T-cell (primary cell): ENCODE measurements at regions not wholly inside any gene's neighbourhood (a gene's known extent, or its start where the extent isn't known, plus 50 kb on each side); places are given as distances from the start of the nearest gene placed in this dataset.

Source experiments
- ATAC-seq, 4 experiments: fragments of 200-7000 bp in 3 of 4; fragments of 150-1000 bp in 1 of 4; cut with Tn5 transposase; replicated peaks in 1 of 4; 1 replicate in 3 of 4; 2 replicates in 1 of 4; pipeline ENCODE4 v1.10.0; 2021; ENCODE audit warnings: moderate library complexity in 3 of 4, mild to moderate bottlenecking in 2 of 4, moderate number of reproducible peaks in 1 of 4
- CTCF ChIA-PET, 2 donors: fragments of 300-600 bp; sonication (Branson Sonifier 250); formaldehyde crosslinking; loops; one replicate each; lab custom pipeline; 2022; ENCODE audit warnings: antibody characterized with exemption in 2 of 2; lab: Charles Lee
- POLR2A ChIA-PET, 2 donors: fragments of 300-600 bp; sonication (Branson Sonifier 250); formaldehyde crosslinking; loops; one replicate each; lab custom pipeline; 2022; ENCODE audit warnings: antibody characterized with exemption in 2 of 2; lab: Charles Lee
- DNase-seq, 35 experiments: peaks; one replicate each; pipeline versions ENCODE4 v3.0.0 to v3.0.0-alpha.2; 2013 to 2023
- H3K27ac ChIP-seq: one replicate; pipeline ENCODE4 v1.5.1; 2013; ENCODE audit warnings: low read length
- H3K27me3 ChIP-seq, 2 experiments: replicated peaks in 1 of 2; 1 replicate in 1 of 2; 2 replicates in 1 of 2; pipeline versions ENCODE4 v1.6.1 to v1.7.0; 2013; ENCODE audit warnings: low read length in 1 of 2, mixed read lengths in 1 of 2; ENCODE audit not compliant: control insufficient read depth in 2 of 2, insufficient read depth in 2 of 2; ENCODE audit errors: extremely low read depth in 1 of 2
- H3K36me3 ChIP-seq, 2 donors: 1 replicate in 1 of 2; 2 replicates in 1 of 2; pipeline versions ENCODE4 v1.6.1 to v1.7.0; 2013; ENCODE audit warnings: low read length in 1 of 2; ENCODE audit not compliant: control insufficient read depth in 2 of 2, insufficient read depth in 1 of 2; ENCODE audit errors: extremely low read depth in 1 of 2
- H3K4me1 ChIP-seq, 2 experiments: 1 replicate in 1 of 2; 2 replicates in 1 of 2; pipeline versions ENCODE4 v1.6.1 to v1.7.0; 2013; ENCODE audit warnings: low read length in 2 of 2, mixed read lengths in 1 of 2; ENCODE audit not compliant: insufficient read depth in 2 of 2, control insufficient read depth in 1 of 2; ENCODE audit errors: extremely low read depth in 1 of 2
- H3K4me3 ChIP-seq, 2 donors: 1 replicate in 1 of 2; 2 replicates in 1 of 2; pipeline versions ENCODE4 v1.5.1 to v1.7.0; 2013; ENCODE audit warnings: mild to moderate bottlenecking in 2 of 2, low read length in 1 of 2, moderate library complexity in 1 of 2; ENCODE audit not compliant: control insufficient read depth in 1 of 2; ENCODE audit errors: extremely low read depth in 1 of 2
- H3K9me3 ChIP-seq: 2 replicates; pipeline ENCODE4 v1.7.0; 2013
- H3K27ac Mint-ChIP-seq, 2 donors: one replicate each; pipeline ENCODE4 v1.8.0; 2020 to 2021; ENCODE audit warnings: mild to moderate bottlenecking in 2 of 2, mixed read lengths in 2 of 2
- H3K27me3 Mint-ChIP-seq, 2 donors: one replicate each; pipeline ENCODE4 v1.8.0; 2021 to 2022; ENCODE audit warnings: mixed read lengths in 2 of 2
- H3K36me3 Mint-ChIP-seq: one replicate; pipeline ENCODE4 v1.8.0; 2021; ENCODE audit warnings: mixed read lengths
- H3K4me1 Mint-ChIP-seq, 3 donors: one replicate each; pipeline ENCODE4 v1.8.0; 2020 to 2022; ENCODE audit warnings: mixed read lengths in 3 of 3, mild to moderate bottlenecking in 1 of 3
- H3K4me3 Mint-ChIP-seq, 3 donors: one replicate each; pipeline ENCODE4 v1.8.0; 2020 to 2022; ENCODE audit warnings: mild to moderate bottlenecking in 3 of 3, mixed read lengths in 3 of 3, moderate library complexity in 3 of 3
- H3K9me3 Mint-ChIP-seq, 3 donors: one replicate each; pipeline ENCODE4 v1.8.0; 2020 to 2022; ENCODE audit warnings: mixed read lengths in 3 of 3
- WGBS: methylation state at CpG from one replicate; pipeline ENCODE4 v1.1.5; 2013; ENCODE audit warnings: missing lambda C conversion rate; ENCODE audit not compliant: insufficient coverage; 5-methylcytosine and 5-hydroxymethylcytosine counted together

DNA sequence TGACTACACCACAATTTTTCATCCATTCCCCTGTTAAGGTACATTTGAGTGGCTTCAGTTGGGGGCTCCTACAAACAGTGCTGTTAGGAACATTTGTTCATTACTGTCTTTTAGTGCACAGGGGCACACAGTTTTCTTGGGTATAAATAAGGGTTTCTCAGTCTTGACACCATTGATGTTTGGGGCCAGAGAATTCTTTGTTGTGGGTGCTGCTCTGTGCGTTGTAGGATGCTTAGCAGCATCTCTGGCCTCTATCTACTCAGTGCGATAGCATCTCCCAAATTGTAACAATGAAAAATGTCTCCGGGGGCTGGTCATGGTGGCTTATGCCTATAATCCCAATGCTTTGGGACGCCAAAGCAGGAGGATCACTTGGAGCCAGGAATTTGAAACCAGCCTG is 153.0 kb upstream of the MYL2 start:
- peaks cover 20 to 40% (median 28%) of the 10 kb centered on the region in 3 donors for H3K4me1 Mint-ChIP-seq
- no peak overlapping the region for H3K27ac Mint-ChIP-seq
- CTCF ChIA-PET, result no interaction called here
- H3K36me3 Mint-ChIP-seq, result peaks cover 3% of the 10 kb centered on the region
- Histone ChIP-seq H3K27me3 (peaks cover 0 to 14% of the 10 kb centered on the region in 2 experiments), H3K4me3 (no peak overlapping the region), H3K4me1 (peaks cover 17 to 24% of the 10 kb centered on the region in 2 experiments), H3K36me3 (no peaks in the 10 kb centered on the region), H3K9me3 (no peaks in the 10 kb centered on the region), H3K27ac (no peak overlapping the region)
- ATAC-seq, result peak in 1 of 4 experiments; percentile 49
- no peaks in the 10 kb centered on the region for H3K9me3 Mint-ChIP-seq
- WGBS, result 60% methylated on average over 1 of the region's 4 CpGs
- peak overlapping the region in 1 of 3 donors; percentile 39 for H3K4me3 Mint-ChIP-seq
- H3K27me3 Mint-ChIP-seq, result peaks cover 0 to 4% of the 10 kb centered on the region in 2 donors
- POLR2A ChIA-PET, result no interaction called here
- DNase-seq, result no peak

- no peak for DNase-seq
- H3K27me3 ChIP-seq, result peaks cover 0 to 23% of the 10 kb centered on the region in 2 experiments
- ChIA-PET POLR2A (interaction anchor here in 1 of 2 donors (0.7 kb wide), 1 partner anchor 11 kb away, joined by 4 read pairs; no protein-coding TSS in a partner anchor), CTCF (interaction anchor here in 1 of 2 donors (0.5 kb wide), 1 partner anchor 324 kb away, joined by 4 read pairs; no protein-coding TSS in a partner anchor)
- Mint-ChIP-seq H3K36me3 (peaks cover 3% of the 10 kb centered on the region), H3K27ac (no peak overlapping the region), H3K9me3 (no peaks in the 10 kb centered on the region), H3K4me1 (peaks cover 26 to 42% (median 33%) of the 10 kb centered on the region in 3 donors), H3K27me3 (peaks cover 0 to 5% of the 10 kb centered on the region in 2 donors), H3K4me3 (no peak overlapping the region)
- H3K4me3 ChIP-seq, result no peak overlapping the region
- H3K4me1 ChIP-seq, result peaks cover 24 to 35% of the 10 kb centered on the region in 2 experiments
- no peaks in the 10 kb centered on the region for H3K36me3 ChIP-seq
- ATAC-seq, result no peak
- no peaks in the 10 kb centered on the region for H3K9me3 ChIP-seq
- no peak overlapping the region for H3K27ac ChIP-seq
These were observed 151.9 kb upstream of the MYL2 start for GRCh38 chr12:111072299-111072698.

DNA sequence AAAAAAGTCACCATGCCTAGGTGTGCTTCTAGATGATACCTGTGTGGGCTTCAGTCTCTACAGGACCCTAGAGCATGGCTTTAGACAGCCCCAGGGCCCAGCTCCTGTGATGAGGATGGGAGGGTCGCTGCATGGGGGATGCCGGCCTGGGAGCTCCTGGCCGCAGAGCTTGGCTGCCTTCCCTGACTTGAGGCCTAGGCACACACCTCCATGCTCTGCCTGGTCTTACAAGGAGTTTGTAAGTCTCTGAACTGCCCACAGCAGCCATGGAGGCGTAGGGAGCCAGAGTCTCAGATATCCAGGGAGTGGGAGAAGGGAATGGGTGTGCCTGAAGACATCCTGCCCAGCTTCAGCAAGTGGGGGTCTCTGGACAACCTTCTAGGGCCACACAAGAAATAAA is 149.5 kb upstream of the MYL2 start:
- ATAC-seq, result no peak
- CTCF ChIA-PET, result no interaction called here
- Mint-ChIP-seq H3K27ac (no peak overlapping the region), H3K27me3 (peaks cover 0 to 3% of the 10 kb centered on the region in 2 donors), H3K4me3 (no peak overlapping the region), H3K9me3 (no peaks in the 10 kb centered on the region), H3K4me1 (peaks cover 26 to 32% (median 29%) of the 10 kb centered on the region in 3 donors), H3K36me3 (peaks cover 3% of the 10 kb centered on the region)
- H3K36me3 ChIP-seq, result no peaks in the 10 kb centered on the region
- peaks cover 0 to 20% of the 10 kb centered on the region in 2 experiments for H3K27me3 ChIP-seq
- H3K9me3 ChIP-seq, result no peaks in the 10 kb centered on the region
- no peak for DNase-seq
- no peak overlapping the region for H3K4me3 ChIP-seq
- POLR2A ChIA-PET, result no interaction called here
- peaks cover 24 to 34% of the 10 kb centered on the region in 2 experiments for H3K4me1 ChIP-seq
- H3K27ac ChIP-seq, result no peak overlapping the region
- WGBS, result 100% methylated on average over 3 of the region's 4 CpGs

GRCh38 chr12:111068290-111068689 is 147.9 kb upstream of the MYL2 start:
- Histone ChIP-seq H3K27ac (no peak overlapping the region), H3K4me1 (peaks cover 12 to 21% of the 10 kb centered on the region in 2 experiments), H3K27me3 (peaks cover 0 to 16% of the 10 kb centered on the region in 2 experiments), H3K9me3 (no peaks in the 10 kb centered on the region), H3K36me3 (no peaks in the 10 kb centered on the region), H3K4me3 (peak overlapping the region in 1 of 2 donors; percentile 35)
- peak in 33 of 35 experiments; percentile 16 to 65 (median 41) for DNase-seq
- ChIA-PET CTCF (interaction anchor here in 1 of 2 donors (1.5 kb wide), 1 partner anchor 35 kb away, joined by 3 read pairs; no protein-coding TSS in a partner anchor), POLR2A (interaction anchor here in 1 of 2 donors (0.6 kb wide), 1 partner anchor 103 kb away, joined by 3 read pairs; no protein-coding TSS in a partner anchor)
- WGBS, result 42% methylated on average over 12 of the region's 15 CpGs
- Mint-ChIP-seq H3K27me3 (peaks cover 0 to 3% of the 10 kb centered on the region in 2 donors), H3K27ac (peak overlapping the region in 1 of 2 donors; percentile 71), H3K4me3 (peak overlapping the region; percentile 47 to 70 (median 48)), H3K36me3 (peaks cover 3% of the 10 kb centered on the region), H3K9me3 (no peaks in the 10 kb centered on the region), H3K4me1 (peaks cover 16 to 25% (median 22%) of the 10 kb centered on the region in 3 donors)
- ATAC-seq, result peak; percentile 67 to 97 (median 76)

- no peak overlapping the region for H3K4me3 ChIP-seq
- CTCF ChIA-PET, result no interaction called here
- WGBS, result 89% methylated on average over 2 of the region's 5 CpGs
- DNase-seq (no peak), ATAC-seq (no peak)
- H3K4me1 ChIP-seq, result peaks cover 12 to 21% of the 10 kb centered on the region in 2 experiments
- Mint-ChIP-seq H3K36me3 (peaks cover 3% of the 10 kb centered on the region), H3K9me3 (no peaks in the 10 kb centered on the region), H3K27ac (no peak overlapping the region), H3K4me3 (peak overlapping the region in 1 of 3 donors; percentile 70), H3K4me1 (peaks cover 13 to 21% (median 19%) of the 10 kb centered on the region in 3 donors), H3K27me3 (peaks cover 0 to 3% of the 10 kb centered on the region in 2 donors)
- POLR2A ChIA-PET, result no interaction called here
- H3K9me3 ChIP-seq, result no peaks in the 10 kb centered on the region
- H3K27me3 ChIP-seq, result peaks cover 0 to 14% of the 10 kb centered on the region in 2 experiments
- no peak overlapping the region for H3K27ac ChIP-seq
- H3K36me3 ChIP-seq, result no peaks in the 10 kb centered on the region
These were observed 147.1 kb upstream of the MYL2 start for GRCh38 chr12:111067498-111067897.

GRCh38 chr12:111066744-111067437 is 146.5 kb upstream of the MYL2 start:
- Histone ChIP-seq H3K27ac (no peak overlapping the region), H3K27me3 (peaks cover 0 to 11% of the 10 kb centered on the region in 2 experiments), H3K9me3 (no peaks in the 10 kb centered on the region), H3K4me3 (no peak overlapping the region), H3K36me3 (no peaks in the 10 kb centered on the region), H3K4me1 (peaks cover 12 to 21% of the 10 kb centered on the region in 2 experiments)
- H3K27ac Mint-ChIP-seq, result no peak overlapping the region
- peaks cover 2% of the 10 kb centered on the region for H3K36me3 Mint-ChIP-seq
- ATAC-seq, result no peak
- peaks cover 0 to 3% of the 10 kb centered on the region in 2 donors for H3K27me3 Mint-ChIP-seq
- H3K4me1 Mint-ChIP-seq, result peaks cover 13 to 21% (median 19%) of the 10 kb centered on the region in 3 donors
- CTCF ChIA-PET, result no interaction called here
- no peak for DNase-seq
- POLR2A ChIA-PET, result no interaction called here
- H3K4me3 Mint-ChIP-seq, result no peak overlapping the region
- H3K9me3 Mint-ChIP-seq, result no peaks in the 10 kb centered on the region
- 100% methylated on average over 1 of the region's 5 CpGs for WGBS
